ENCODE measurements at regions not wholly inside any gene's neighbourhood (a gene's known extent, or its start where the extent isn't known, plus 50 kb on each side); places are given as distances from the start of the nearest gene placed in this dataset.

DNA sequence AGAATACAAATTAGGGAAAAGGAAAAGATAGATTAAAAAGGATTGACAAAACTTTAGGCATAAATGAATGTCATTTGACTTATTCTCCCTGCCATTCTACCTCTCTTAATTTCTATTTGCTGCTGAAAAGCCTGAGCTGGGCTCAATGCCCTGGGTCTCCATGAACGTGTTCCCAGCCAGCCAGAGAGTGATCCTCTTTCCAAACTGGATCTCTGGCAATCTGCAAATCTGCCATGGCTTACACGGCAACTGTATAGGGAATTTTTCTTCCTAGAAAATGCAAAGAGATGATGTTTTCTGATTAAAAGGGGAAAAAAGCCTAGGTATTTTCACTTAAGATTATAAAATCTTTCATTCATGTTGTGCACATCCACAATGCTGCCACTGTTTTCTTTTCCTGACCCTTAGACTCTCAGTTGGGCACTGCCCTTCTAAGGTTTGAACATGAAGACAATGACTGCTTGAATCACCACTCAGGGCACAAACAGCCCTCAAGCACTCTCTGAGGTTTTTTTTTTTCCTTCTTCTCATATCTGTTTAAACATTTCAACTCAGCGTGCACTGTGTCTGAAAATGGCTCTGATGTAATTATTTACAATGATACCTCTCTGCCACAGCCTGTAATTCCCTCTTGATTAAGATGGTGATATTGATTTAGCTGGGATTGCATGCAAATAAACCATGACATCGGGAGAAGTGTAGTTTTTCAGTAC lies 60.3 kb downstream of the DACT1 start:
- DNase-seq, result no peak

- DNase-seq, result no peak
These were observed 62.0 kb downstream of the DACT1 start for GRCh38 chr14:58699681-58700205.

GRCh38 chr14:58701156-58701555 lies 63.4 kb downstream of the DACT1 start:
- no peak for DNase-seq

DNA sequence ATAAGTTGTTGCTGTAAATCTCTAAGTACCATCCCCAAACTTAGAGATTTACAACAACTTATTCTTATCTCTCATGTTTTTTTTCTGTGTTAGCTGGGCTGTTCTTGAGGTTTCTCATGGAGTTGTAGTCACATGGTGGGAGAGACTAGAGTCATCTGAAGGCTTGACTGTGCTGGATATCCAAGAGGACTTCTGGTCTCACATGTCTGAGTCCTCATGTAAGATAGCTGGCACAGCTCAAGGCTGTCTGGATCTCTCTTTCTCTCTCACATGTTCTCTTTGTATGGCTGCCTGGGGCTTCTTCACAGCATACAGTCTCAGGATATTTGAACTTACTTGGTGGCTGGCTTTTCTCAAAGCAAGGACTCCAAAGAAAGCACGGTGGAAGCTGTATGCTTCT lies 63.8 kb downstream of the DACT1 start:
- DNase-seq, result no peak

GRCh38 chr14:58702441-58703160 lies 64.8 kb downstream of the DACT1 start:
- no peak for DNase-seq

DNA sequence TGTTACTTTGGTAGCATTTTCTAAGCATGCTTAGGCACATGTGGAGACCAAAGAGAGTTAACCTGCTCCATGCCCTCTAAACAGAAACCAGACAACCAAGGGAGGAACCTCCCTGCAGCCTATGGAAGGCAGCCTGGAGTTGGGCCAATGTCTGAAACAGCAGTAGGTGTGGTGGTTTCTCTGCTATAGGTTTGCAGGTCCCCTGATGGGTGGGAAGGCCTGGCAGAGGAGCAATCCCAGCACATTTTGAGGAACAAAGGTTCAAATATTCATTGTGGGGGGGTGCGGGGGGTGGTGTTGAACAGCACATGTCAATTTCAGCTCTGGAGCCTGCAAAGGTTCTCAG lies 65.4 kb downstream of the DACT1 start:
- no peak for DNase-seq

GRCh38 chr14:58705066-58705465 lies 67.3 kb downstream of the DACT1 start:
- DNase-seq, result peak; percentile 27

- DNase-seq, result no peak
These were observed 70.2 kb downstream of the DACT1 start for GRCh38 chr14:58707949-58708348.

DNA sequence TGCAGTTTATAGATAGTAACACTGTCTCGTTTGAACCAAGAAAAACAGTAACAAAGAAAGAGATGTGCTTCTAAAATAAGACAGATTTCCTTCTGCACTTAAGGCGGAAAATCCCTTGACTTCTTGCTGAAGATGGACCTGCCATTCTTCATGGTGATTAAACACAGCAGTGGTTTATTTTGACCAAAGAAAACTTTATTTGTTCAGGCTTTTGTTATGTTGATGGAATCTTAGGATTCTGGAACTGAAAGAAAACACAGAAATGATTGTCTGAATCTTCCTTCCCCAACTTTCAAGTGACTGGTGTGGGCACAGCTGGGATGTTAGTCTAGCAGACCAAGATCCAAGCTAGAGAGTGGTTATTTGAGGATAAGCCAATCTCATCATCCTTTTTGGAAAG lies 72.2 kb downstream of the DACT1 start:
- no peak for DNase-seq

DNA sequence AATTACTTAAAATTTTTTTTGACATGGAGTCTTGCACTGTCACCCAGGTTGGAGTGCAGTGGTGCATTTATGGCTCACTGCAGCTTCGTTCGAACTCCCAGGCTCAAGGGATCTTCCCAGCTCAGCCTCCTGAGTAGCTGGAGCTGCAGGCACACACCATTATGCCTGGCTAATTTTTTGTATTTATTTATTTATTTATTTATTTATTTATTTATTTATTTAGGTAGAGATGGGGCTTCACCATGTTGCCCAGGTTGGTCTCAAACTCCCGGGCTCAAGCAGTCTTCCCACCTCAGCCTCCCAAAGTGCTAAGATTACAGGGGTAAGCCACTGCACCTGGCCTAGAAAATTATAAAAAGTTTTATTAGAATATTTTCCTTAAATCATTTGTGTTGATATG lies 73.6 kb downstream of the DACT1 start:
- no peak for DNase-seq

DNA sequence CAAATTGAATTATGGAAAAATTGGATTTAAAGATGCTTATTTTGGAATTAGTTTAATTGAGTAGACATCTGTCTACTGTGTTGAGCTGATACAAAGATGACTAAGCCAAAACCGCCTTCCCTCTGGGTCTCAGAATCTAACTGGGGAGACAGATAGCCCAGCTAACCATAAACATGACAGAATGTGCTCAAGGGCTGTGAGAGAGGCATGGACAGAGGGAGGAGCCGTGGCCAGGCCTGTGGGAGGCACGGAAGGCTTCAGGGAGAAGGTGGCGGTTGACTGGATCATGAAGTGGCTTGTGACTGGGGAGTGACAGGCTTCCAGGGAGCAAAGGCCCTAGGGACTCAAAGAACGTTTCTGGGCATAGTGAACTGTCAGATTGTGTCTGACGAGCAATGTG lies 74.6 kb downstream of the DACT1 start:
- DNase-seq, result no peak

DNA sequence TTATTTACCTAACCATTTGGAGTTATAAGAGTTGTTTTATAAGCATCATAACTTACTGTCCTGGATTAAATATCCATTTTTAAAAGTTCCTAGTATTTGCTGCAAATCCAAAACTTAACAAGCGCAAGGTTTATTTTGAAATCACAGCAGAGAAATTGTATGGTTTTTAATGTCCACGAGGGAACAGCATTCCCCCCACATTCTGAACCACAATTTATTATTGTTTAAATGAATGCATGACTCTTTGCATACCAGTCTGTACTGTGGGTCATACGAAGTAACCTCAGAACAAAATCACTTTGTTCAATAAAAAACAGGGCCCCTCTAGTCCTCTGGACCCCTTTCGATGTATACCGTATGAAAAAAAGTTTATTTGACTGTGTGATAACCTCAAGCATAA lies 75.9 kb downstream of the DACT1 start:
- no peak for DNase-seq

DNA sequence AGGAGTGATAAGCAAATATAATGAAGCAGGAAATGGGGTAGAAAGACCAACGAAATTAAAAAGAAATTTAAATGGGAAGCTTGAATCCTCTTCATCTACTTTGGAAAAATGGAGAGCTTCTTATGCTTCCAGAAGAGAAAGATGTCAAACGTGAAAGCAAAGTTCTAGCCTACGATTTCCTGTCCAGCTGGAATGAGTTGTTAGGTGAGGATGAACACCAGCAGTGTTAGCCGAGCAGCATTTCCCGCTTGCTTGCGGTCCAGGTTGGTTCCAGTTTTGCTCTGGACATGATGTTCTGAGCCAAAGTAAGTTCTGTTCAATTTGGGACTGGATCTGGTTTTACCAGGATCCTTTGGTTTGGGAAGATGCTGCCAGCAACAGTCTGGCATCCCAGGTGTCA lies 78.9 kb downstream of the DACT1 start:
- peak; percentile 35 for DNase-seq

DNA sequence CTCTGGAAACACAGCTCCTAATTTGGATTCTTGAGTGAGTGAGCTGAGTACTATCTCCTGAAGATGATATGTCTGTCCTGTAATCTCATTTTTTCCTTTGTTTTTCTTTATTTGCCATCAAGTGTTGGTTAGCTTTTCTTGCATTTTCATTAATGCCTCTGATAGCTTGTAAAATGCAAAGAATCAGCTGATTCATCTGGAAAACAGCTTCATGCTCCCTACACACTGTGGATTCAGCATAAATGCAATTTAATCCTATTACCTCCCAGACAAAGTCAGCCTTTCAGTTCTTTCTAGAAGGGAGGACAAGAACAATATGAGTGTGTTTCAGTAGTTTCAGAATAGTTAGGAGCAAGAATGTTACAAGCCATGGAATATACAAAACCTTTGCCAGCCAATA lies 79.4 kb downstream of the DACT1 start:
- DNase-seq, result peak; percentile 31

DNA sequence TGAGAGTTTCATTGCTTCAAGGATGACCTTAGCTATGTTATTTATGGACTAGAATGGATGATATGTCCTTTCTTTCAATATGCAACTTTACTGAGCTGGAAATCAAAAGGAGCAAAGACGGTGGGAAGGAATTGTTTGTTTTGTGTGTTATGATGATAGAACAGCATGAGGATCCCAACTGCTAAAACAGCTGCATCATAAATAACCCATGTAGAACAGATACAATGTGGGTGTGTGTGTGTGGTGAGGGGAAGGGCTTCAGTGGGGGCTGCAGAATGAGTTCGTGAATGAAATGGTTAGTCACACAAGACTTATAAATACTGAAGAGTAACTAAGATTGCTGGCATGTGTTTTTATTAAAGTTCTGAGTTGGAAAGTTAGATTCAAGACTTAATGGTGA lies 80.1 kb downstream of the DACT1 start:
- no peak for DNase-seq

DNA sequence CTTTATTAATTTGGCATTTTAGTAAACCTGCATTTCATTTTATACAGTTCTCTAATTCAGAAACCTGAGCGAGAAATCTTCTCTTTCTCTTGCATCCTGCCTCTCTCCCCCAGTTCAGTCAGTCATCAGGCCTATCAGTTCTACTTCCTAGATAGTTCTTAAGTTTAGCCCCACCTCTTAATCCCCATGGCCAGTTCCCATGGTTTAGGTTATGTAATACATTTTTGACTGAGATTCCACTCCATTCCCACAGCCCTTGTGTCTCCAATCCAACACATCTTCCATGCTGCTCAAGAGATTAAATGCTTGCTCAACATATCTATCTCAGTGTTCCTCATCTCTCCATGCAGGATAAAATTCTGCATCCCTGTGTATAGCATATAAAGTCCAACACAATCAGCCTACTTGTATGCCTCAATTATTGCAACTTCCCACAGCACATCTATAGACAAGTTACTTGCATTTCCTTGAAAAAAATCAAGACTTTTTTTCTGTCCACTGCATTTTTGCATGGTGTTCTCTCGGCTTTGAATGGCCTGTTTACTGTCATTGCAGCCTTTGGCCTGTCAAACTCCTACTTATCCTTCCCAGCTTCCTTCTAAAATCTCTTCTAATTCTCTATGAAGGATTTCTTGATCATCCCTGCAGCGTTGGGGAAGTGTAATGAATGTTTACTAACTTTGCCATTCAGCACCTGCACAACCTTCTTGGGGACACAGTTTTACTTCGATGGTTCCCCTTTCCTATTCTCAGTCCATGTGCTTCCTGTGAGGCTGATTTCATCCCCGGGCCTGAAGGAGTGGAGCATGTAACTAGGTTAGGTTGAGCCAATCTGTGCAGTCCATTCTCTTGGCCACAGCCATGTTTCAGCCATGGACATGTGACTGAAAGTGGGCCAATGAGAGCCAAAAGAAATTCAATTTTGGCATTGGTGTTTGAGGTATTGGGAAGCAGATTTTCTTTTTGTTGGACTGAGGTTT lies 80.8 kb downstream of the DACT1 start:
- no peak for DNase-seq

GRCh38 chr14:58721723-58722122 lies 84.0 kb downstream of the DACT1 start:
- DNase-seq, result no peak

- DNase-seq, result no peak
These were observed 84.7 kb downstream of the DACT1 start for GRCh38 chr14:58722441-58722840.

DNA sequence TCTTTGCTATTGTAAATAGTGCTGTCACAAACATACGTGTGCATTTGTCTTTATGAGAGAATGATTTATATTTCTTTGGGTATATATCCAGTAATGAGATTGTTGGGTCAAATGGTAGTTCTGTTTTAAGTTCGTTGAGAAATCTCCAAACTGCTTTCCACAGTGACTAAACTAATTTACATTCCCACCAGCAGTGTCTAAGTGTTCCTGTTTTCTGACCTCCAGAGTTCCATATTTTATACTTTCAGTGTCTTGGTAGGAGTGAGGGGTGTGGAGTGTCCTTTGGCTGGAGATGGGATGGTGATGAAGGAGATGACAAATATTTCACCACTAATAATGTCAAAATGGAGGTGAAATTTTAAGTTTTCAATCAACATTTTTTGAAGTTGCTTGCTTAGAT lies 86.4 kb downstream of the DACT1 start:
- no peak for DNase-seq

DNA sequence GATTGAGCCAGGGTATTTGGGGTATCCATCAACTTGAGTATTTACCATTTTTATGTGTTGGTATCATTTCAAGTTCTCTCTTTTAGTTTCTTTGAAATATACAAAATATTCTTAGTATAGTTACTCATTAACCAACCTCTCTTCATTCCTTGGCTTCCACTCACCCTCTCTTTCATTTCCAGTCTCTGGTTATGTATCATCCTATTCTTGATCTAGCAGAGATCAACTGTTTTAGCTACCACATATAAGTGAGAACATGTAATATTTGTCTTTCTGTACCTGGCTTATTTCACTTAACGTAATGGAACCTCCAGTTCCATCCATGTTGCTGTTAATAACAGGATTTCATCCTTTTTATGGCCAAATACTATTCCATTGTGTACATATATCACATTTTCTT lies 86.9 kb downstream of the DACT1 start:
- no peak for DNase-seq

- no peak for DNase-seq
These were observed 87.5 kb downstream of the DACT1 start for GRCh38 chr14:58725226-58725625.

DNA sequence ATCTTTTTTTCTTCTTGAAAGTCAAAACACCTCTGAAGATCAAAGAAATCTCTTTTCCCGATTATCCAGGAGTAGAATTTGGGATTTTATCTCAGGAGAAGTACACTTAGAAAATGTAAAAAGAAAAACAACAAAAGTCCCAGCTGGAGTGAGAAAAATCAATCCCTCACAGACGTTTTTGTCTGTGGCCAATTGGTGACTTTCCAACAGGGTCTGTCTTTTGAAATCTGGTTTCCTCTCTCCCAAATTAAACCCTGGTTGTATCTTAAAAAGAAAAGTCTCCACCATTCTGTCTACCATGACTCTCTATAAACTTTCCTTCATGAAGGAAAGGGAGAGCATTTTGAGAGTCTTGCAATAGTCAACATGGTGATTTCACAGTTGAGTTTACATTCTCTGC lies 88.1 kb downstream of the DACT1 start:
- no peak for DNase-seq

- peak; percentile 67 for DNase-seq
These were observed 93.2 kb downstream of the DACT1 start for GRCh38 chr14:58730792-58731464.

Data from fibroblast of skin of back (primary cell).